HG03439 (cell line): ENCODE measurements at regions not wholly inside any gene's neighbourhood (a gene's known extent, or its start where the extent isn't known, plus 50 kb on each side); places are given as distances from the start of the nearest gene placed in this dataset.

ENCODE experiments used
- ATAC-seq: cut with Tn5 transposase; IDR thresholded peaks from one replicate; pipeline ENCODE4 v1.9.1; 2021; ENCODE audit warnings: mild to moderate bottlenecking, moderate library complexity; ENCODE audit not compliant: unreplicated experiment

DNA sequence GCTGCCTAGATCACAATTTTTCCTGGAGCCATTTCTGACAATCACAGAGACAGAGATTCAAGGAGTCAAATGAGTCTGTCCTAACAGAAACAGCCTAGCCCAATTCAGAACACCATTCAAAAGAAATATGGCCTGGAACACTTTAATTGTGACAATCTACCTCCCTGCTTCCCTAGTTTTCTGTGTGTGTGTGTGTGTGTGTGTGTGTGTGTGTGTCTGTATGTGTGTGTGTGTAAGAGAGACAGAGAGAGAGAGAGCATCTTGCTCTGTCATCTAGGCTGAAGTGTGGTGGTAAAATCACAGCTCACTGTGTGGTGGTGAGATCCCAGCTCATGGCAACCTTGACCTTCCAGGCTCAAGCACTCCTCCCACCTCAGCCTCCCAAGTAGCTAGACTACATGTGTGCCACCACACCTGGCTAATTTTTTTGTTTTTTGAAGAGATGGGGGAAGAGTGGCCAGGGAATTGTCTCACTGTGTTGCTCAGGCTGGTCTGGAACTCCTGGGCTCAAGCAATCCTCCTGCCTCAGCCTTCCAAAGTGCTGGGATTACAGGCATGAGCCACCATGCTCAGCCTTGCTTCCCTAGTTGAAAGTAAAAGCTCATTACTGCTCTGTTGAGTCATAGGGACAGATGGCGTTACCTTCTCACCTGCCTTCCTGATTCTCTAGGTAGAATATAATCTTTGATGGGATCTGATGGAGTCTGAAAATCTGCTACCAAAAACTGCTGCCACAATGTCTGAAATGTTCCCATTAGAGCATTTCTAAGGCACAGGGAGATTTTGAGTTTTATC is 89.6 kb upstream of the BEND6 start:
- no peak for ATAC-seq

DNA sequence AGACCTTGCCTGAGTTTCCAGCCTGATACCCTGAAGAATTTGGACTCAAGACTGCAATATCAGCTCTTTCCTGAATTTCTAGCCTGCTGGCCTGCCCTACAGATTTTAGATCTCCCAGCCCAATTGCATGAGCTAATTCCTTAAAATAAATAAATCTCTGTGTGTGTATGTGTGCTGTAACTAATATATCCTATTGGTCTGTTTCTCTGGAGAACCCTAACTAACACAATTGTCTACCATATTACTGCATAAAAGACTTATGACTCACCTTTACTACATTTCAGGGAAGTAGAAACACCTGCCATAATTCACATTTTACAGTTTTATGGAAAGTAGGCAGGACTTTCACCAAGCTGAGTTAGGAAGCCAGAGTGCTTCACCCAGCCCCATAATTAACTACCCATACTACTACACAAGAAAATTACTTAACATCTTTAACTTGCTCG is 90.7 kb upstream of the BEND6 start:
- ATAC-seq: no peak

DNA sequence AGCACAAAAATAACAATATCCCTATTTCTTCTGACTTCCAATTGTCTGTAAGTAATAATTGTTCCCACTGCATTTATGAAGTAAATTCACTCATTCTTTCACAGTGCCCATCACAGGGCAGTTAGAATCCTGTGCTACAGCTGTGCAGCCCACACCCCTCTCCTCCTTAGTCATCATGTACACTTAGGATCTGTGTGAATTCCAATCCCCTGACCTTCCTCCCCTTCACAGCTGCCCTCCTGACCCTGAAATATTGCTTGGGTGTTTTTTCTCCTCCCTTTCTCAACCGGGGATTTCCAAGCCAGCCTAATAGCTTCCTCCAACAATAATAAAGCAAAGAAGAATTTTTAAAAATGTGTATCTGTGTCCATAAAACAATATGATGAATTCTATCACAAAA is 91.5 kb upstream of the BEND6 start:
- ATAC-seq: no peak

DNA sequence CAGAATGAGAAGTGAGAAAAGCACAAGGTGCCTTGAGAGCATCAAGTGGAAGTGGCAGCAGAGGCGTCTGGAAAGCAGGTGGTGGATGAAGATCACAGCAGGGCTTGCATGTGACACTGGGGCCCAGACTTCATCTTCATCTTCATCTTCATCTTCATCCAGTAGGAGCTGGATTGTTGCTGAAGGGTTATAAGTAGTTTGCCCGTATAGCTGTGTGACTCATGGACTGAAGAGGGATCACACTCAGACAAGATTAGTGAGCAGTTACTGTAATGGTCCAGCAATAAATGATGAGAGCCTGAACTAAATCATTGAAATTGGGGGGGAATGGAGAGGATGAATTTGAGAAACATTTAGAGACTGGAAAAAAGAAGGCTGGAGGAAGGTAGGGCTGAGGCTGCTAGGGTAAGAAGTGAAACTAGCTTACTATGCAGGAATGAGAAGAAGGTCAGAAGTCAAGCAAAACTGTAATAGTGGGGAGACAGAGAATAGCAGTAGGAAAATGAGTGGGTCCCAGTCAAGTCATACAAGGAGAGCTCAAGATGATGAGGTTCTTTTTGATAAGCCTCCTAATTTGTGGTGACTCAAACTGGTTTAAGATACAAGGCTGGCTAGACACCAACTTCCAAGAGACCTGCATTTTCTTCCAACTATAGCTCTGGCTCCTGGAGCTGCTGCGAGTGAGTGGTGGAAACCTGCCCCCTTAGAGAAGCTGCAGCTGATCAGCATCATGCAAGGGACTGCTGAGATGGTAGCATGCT is 92.3 kb upstream of the BEND6 start:
- ATAC-seq: no peak

DNA sequence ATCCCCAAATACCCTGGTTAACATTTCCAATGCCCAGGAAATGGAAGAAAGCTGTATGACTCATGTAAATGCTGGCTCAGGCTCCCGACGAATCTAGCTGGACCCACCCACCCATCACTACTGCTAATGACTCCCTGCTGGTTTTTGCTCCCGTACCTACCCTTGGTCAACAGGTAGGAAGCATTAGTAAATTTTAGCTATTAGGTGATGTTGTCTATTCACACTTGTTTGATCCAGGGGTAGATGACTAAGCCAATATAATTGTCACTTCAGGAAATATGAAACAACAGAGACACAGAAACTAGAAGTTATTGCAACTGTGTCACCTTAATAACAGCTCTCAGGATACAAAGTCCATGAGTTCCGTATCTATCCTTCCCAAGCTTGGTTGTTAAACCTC is 94.4 kb upstream of the BEND6 start:
- ATAC-seq: no peak

DNA sequence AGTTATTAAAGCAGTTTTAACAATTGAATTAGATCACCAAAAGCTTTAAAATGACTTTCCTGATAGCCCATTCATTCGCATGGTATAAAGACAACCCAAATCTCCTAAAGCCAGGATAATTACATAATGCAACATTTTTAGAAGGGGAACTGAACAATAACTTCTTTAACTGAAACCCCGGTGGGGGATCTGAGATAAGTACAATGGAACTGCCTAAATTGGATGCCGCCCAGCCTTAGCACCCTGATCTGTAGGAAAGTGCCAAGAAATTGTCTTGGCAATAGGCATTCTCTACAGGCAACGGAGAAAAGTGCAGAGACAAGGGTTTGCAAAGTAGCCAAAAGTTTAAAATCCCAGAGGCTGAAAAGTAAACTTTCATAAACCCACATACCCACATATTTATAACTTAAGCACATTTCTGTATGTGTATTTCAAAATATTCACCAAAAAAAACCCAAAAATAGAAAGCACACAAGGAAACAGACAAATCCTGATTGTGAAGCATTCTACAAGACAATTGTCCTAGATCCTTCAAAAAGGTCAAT is 98.8 kb upstream of the BEND6 start:
- no peak for ATAC-seq

DNA sequence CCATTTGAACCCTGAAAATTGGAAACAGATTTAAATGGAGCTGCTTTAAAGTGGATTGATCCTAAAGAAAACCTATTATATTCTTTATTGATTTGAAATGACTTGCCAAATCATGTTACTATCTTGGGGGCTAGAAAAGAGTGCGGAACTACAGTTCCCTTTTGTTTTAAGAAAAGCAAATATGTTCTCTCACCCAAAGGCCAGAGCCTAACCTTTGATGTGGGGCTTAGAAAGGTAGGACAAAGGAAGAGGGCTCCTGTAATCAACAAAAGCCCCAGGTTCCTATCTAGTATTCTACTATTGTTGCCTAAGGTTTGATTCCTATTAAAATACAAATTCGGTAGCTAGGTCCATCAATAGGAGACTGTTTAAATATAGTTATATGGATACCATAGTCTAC is 100.8 kb upstream of the BEND6 start:
- no peak for ATAC-seq

DNA sequence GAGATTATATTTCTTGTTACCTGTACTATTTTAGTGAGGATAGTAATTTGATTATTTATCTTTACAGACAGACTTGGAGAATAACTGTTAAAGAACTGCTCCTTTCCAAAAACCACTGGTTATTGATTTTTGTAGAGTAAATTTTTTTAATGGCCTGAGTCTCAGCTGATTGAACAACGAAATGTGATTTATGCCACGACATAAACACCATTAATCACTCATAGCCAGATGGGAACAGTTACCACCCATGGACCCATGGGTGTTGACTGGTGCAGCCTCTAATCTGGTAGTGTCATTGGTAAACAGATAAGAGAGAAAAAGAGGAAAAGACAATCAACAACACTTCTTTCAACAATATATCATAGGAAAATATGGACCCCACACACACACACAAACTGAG is 101.4 kb upstream of the BEND6 start:
- ATAC-seq: no peak

DNA sequence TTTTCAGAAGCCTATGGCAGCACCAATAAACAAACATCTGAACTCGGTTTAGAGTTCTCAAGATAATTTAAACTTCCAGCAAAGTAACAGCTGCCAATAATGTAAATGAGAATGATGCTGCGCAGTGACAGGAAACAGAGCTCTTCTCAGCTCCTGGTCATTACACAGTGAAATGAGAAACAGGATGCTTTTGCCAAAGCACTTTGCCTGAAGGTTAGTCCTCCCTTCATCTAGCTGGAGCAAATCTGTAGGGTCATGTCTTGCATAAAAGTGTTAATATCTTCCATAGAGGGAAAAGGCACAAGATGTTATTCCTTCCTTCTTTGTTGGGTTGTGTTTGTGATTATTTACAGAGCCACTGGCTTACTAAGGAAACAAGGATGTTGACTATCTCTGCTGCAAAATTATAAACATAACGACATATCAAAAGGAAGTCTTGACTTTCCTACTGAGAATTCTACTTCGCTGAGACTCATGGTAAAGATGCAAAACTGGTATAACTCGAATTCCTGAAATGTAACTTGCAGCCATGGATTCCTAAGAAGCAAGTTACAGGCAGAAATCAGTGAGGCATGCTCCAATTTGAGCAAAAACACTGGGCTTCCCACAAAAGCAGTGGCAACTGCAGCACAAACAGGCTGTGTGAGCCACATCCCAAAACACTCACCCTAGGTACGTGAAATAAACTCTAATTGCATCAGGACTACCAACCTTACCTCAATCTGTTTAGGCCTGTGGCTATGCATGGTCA is 102.5 kb upstream of the BEND6 start:
- peak; percentile 4 for ATAC-seq

DNA sequence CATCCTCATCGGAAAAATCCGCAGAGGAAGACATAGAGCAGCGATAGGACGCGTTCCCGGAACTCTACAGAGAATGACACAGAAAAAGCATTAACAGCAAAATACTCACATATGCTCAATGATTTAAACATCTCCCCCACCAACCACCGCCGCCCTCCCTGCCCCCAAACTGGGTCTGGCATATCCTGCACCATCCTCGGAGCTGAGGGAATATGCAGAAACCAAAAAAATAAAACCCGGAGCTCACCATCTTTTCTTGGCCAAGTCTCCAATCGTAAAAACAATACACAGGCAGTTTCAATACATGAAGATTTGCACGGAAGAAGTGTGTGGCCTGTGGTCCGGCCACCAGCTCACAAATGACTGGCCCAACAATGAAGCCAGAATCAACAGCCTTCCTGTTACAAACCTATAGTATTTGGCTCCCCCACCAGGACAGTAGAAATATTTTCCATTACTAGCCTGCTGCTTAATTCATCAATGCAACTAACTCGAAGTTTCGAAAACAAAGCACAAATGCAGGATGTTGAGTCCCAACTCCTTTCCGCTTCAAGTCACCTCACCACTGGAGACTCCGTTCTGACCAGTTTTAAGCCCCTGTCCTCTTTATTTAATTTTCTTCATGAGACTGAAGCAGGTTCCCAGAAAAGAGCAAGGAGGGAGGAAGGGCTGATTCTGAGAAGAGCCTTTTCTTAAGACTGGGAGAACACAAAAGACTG is 103.2 kb upstream of the BEND6 start:
- peak; percentile 89 for ATAC-seq

DNA sequence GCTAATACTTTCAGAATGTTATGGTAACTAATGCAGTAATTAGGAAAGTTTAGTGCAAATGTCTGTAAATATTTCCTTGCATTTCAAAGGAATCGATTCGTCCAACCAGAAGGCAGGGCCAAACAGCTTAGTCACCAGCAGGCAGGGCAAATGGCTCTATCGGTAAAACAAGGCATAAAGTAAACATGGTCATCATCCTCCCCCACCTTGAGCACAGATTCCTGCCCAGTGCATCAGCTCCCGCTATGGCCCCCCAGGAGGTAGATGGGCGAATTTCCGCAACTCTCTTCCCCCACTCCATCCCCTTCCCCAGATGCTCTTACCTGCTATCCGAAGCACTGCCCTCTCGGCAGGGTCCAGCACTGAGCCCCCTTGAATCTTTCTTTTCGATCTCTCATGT is 103.8 kb upstream of the BEND6 start:
- no peak for ATAC-seq

DNA sequence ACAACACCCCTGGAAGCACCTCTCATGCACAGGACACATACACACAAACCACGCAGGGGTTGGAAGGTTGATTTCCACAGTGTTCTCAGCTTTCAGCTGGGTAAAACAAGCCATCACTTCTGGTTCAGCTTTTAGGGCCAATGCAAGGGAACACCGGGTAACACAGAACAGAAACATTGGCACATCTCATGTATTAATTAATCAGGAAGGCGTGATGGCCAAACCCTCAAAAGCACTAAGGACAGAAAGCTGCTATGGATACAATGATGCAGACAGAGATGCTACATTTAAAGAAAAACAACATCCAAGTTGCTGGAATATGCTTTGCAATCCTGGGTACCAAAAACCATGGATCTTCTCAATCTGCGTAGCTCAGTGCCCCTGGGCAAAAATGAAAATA is 104.3 kb upstream of the BEND6 start:
- ATAC-seq: no peak

DNA sequence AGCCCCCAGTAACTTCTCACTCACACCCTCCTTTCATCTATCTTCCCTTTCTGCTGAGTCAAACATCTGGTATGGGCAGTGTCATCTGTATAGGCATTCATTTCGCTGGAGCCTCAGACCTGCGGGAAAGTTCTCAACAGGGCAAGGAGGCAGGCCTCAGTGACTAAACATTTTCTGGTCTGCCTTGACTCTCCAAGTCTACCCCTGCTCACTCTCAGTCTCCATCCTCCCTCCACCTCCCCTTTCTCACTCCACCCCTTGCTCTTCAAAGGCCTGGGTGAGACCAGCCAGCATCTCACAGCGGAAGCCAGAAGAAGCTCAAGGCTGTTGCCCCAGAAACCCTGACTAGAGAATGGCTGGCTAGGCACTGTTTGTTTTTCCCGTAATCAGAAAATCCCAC is 105.0 kb upstream of the BEND6 start:
- ATAC-seq: no peak

DNA sequence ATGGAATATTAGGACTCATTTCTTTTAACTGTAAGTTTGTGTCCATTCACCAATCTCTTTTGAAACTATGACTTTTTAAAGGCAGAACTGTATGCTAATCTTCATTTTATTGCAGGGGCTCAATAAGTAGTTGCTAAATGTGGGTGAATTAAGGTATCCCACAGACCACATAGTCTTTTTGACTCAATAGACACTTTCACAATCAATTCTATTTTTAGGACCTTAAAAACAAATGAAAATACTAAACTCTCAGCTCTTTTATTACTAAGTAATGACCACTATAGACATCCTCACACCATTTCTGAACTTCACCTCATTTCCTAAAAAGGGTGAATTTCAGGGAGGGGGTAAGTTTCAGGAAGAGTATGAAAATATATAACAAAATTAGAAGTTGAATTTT is 106.8 kb upstream of the BEND6 start:
- no peak for ATAC-seq

DNA sequence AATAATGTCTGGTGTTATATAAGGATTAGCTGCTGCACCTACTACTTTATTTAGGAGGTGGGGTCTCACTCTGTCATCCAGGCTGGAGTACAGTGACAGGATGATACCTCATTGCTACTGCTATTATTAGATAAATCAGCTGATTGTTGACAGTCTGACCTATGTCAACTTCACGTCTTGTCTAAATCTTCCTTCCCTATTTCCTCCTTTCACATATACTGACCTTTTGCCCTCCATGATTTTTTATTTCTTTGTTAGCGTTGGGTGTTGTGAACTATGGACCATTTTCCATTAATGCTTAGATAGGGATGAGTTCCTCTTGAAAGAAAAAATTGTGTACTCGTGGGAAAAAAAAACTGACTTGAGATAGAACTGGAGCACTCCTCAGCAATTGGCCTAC is 109.9 kb upstream of the BEND6 start:
- no peak for ATAC-seq

DNA sequence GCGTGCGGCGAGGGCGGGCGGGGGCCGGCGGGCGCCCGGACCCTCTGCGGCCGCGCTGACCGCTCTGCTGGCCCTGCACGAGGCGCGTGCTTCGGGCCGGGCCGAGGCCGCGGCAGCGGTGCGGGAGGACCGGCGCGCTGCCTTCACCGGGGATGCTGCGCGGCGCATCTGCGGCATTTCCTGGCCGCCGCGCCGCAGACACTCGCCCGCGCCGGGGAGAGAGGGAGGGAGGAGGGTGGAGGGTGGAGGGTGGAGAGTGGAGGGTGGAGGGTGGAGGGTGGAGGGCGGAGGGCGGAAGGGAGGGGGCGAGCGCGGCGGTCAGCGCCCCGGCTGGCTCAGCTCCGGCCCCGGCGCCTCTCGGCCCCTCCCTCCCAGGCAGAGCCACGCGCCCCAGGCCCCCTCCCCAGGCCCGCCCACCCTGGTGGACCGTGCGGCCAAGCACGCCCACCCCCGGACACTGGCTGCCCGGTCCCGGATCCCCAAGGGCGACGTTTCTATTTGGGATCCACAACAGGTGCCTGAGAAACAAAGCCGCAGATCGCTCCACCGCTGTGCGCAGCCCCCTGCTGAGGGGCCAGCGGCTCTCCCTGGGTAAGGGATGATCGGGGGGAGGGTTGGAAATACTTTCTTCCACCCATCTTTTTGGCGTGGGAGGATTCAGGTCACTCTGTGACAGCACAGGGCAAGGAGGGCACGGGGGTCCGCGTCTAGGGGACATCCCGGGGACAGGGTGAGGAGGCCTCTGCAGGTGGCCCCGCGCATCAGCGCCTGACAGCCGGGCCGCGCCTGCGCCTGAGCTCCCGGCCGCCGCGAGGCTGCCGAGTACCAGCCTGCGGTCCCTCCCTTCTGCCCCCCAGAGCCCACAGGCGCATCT is 111.2 kb upstream of the BEND6 start:
- ATAC-seq: peak; percentile 80

DNA sequence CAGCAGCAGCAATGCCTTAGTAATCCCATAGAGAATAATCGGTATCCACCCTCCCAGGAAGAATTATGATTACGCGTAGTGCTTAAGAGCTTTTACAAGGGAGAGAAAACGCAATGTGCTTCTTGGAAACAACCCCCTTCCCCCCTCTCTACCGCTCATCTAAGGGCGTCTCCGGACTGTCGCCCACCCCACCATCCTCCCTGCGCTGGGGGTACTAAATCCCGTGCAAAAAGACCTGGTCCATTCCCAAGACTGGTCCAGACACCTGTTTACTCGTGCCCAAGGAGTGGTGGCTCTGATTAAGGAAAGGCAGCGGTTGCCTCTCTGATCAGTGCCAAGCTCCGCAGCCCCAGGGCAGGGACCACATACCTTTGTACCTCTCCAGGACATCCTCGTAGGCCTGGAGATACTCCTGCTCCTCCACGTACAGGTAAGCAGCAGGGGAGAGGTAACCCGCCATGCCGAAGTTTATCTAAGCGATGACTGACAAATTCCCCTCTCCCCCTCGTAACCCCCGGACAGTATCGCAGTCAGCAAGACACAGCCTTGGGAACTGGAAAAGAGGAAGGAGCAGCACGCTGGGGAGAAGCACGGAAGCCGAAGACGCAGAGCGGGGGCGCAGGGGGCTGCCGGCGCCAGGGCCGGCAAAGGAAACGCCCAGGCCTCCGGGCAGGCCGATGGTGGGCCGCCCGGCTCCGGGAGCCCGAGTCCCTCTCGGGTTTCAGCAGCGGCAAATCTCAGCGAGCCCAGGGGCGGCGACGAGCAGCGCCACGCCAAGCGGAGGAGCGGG is 112.0 kb upstream of the BEND6 start:
- ATAC-seq: peak; percentile 21

DNA sequence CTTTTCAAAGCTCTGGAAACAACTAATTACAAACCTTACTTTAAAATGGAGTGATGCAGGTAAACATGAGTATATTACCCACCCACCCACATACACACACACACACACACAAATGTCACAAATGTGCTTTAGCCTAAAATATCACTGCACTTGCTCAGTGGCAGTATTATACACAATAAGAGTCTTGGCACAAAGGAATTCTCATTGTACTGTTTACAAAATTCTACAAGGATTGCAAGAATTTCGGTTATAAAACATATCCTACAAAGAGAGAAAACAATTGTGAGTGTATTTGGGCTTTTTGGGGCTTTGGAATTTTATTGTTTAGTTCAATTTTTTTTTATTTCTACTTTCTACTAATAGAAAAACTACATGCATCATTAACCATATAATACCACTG is 113.2 kb upstream of the BEND6 start:
- ATAC-seq: no peak

DNA sequence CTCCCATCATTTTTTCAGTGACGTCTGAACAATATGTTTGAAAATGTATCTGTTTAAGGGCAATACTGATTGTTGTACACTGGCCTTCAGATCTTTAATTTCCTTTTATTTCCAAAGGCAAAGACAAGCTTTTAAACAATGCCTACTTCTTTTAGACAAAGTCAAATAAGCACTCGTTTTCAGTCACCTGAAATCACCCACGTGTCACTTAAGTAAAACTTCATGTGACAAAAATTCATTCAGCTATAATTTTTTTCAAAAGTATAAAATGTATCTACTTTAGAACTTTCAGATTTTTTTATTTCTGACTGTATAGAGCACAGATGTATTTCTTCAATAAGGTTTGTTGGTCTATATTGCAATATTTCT is 113.5 kb upstream of the BEND6 start:
- no peak for ATAC-seq
